ENCODE measurements at regions not wholly inside any gene's neighbourhood (a gene's known extent, or its start where the extent isn't known, plus 50 kb on each side); places are given as distances from the start of the nearest gene placed in this dataset.

DNA sequence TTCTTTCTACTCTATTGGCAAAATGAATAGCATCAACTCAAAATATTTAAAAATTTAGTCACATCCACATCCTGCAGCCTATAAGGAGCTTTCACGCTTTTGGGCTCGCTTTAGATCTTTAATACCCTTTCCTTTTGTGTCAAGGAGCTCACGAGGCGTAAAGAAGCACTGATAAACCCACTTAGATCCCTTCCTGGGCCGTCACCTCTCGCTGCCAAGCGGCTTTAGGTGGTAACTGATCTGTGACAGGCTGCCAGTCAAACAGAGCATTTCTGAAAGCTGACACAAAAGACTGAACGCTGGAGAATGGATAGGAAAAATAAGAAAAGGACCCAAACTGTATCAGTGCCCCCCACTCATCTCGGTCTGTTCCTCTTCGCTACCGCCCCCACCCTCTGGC is 385.7 kb upstream of the MMS22L start:
- TF ChIP-seq, protein P1, sequence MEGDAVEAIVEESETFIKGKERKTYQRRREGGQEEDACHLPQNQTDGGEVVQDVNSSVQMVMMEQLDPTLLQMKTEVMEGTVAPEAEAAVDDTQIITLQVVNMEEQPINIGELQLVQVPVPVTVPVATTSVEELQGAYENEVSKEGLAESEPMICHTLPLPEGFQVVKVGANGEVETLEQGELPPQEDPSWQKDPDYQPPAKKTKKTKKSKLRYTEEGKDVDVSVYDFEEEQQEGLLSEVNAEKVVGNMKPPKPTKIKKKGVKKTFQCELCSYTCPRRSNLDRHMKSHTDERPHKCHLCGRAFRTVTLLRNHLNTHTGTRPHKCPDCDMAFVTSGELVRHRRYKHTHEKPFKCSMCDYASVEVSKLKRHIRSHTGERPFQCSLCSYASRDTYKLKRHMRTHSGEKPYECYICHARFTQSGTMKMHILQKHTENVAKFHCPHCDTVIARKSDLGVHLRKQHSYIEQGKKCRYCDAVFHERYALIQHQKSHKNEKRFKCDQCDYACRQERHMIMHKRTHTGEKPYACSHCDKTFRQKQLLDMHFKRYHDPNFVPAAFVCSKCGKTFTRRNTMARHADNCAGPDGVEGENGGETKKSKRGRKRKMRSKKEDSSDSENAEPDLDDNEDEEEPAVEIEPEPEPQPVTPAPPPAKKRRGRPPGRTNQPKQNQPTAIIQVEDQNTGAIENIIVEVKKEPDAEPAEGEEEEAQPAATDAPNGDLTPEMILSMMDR (IDR thresholded peaks at IDR 0.05): no peak
- TF ChIP-seq POLR2A (IDR thresholded peaks at IDR 0.05): no peak
